Astrocyte of the spinal cord (primary cell): ENCODE measurements at regions not wholly inside any gene's neighbourhood (a gene's known extent, or its start where the extent isn't known, plus 50 kb on each side); places are given as distances from the start of the nearest gene placed in this dataset.
"Not testable (repeated sequence)": the region's sequence is repeated elsewhere in the genome, so short reads cannot be mapped to it uniquely, and the experiment has no call there.

Source experiments
- DNase-seq: peaks from one replicate; pipeline ENCODE4 v3.0.0; 2011; ENCODE audit warnings: low read depth, low spot score
- H3K4me3 ChIP-seq: 2 replicates; pipeline ENCODE4 v1.5.1; 2011; ENCODE audit warnings: low read depth, mild to moderate bottlenecking, low read length, moderate library complexity
- in situ Hi-C: cut with HindIII; loops from 2 replicates; pipeline ENCODE4 v1.10.0; 2017; ENCODE audit warnings: low sequenced_read_pairs
- TF ChIP-seq, protein P1 (sequence below): IDR thresholded peaks from 2 replicates; pipeline ENCODE4 v1.5.1; 2012; ENCODE audit warnings: low read depth, mild to moderate bottlenecking, low read length, inconsistent platforms

DNA sequence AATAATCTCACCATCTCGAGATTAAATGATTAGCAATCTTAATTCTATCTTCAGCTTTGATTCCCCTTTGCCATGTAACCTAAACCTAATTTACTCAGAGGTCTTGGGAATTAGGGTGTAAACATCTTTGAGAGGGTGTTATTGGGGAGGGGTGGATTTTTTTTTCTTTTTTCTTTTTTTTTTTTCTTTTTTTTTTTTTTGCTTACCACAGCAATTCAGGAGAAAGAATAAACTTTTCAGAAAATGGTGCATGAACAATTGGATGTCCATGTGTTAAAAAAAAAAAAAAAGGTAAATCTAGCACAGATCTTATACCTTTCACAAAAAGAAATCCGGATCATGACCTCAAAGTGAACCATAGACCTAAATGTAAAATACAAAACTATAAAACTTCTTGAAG lies 160.8 kb upstream of the FANCL start:
- DNase-seq, result no peak
- in situ Hi-C loops, result no loop called here
- TF ChIP-seq, protein P1, sequence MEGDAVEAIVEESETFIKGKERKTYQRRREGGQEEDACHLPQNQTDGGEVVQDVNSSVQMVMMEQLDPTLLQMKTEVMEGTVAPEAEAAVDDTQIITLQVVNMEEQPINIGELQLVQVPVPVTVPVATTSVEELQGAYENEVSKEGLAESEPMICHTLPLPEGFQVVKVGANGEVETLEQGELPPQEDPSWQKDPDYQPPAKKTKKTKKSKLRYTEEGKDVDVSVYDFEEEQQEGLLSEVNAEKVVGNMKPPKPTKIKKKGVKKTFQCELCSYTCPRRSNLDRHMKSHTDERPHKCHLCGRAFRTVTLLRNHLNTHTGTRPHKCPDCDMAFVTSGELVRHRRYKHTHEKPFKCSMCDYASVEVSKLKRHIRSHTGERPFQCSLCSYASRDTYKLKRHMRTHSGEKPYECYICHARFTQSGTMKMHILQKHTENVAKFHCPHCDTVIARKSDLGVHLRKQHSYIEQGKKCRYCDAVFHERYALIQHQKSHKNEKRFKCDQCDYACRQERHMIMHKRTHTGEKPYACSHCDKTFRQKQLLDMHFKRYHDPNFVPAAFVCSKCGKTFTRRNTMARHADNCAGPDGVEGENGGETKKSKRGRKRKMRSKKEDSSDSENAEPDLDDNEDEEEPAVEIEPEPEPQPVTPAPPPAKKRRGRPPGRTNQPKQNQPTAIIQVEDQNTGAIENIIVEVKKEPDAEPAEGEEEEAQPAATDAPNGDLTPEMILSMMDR, result no peak
- H3K4me3 ChIP-seq, result no peak overlapping the region

DNA sequence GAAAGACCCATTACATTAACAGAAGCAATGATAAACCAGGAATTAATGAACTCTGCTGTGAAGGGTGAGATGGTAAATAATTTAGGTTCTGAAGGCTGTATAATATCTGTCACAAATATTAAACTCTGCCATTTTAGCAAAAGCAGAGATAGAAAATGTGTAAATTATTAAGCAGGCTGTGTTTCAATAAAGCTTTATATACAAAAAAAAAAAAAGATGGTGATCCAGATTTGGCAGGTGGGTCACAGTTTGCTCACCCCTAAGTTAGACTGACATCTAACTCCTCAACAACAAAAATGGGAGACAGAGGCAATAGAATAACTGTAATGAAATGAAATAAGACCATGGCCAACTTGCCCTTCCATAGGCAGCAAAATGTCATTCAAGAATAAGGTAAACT lies 157.3 kb upstream of the FANCL start:
- DNase-seq, result no peak
- in situ Hi-C loops, result no loop called here
- TF ChIP-seq, protein P1, result no peak

DNA sequence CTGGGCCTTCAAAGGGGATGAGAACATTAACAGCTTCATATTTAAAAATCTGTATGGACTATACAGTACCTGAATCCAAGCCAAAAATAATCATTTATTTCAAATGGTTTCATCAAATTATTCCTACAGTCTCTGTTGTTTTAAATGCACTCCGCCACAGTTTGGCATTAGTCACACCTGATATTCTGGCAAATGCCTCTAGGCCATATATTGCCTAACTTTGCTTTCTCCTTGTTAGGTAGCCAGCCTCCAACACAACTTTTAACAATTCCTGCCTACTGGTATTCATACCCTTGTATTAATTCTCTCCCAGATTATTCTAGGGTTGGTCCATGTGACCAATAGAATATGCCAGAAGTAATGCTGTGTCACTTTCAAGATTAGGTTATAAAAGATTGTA lies 146.6 kb upstream of the FANCL start:
- no peak overlapping the region for H3K4me3 ChIP-seq
- TF ChIP-seq, protein P1, result no peak
- no peak for DNase-seq
- in situ Hi-C loops, result no loop called here

More for the DNA sequence above, 157.3 kb upstream of the FANCL start:
- no peak overlapping the region for H3K4me3 ChIP-seq

DNA sequence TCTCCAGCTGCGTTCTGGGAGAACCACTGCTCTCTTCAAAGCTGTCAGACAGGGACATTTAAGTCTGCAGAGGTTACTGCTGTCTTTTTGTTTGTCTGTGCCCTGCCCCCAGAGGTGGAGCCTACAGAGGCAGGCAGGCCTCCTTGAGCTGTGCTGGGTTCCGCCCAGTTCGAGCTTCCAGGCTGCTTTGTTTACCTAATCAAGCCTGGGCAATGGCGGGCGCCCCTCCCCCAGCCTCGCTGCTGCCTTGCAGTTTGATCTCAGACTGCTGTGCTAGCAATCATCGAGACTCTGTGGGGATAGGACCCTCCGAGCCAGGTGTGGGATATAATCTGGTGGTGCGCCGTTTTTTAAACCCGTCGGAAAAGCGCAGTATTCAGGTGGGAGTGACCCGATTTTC lies 145.8 kb upstream of the FANCL start:
- H3K4me3 ChIP-seq, in situ Hi-C loops: not testable (repeated sequence)

DNA sequence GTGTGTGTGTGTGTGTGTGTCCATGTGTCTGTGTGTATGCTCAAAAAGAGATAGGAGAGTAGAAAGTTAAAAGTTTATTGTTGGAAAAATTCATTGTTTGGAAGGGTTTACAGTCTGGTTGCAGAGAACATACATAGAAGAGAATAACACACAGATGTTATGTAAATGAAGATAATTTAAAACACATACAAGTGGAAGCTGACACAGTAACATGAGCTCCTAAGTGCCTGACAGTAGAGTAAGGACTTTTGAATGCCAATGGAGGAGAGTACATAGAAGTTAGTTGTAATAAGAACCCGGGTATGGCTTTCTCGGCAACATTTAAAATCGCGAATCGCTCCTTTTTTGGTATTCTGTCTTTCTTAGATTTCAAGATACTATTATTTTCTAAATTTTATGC lies 137.0 kb upstream of the FANCL start:
- DNase-seq, result no peak
- TF ChIP-seq, protein P1, result no peak
- no peak overlapping the region for H3K4me3 ChIP-seq
- in situ Hi-C loops, result no loop called here

More for the DNA sequence above, 145.8 kb upstream of the FANCL start:
- DNase-seq, result not testable (repeated sequence)

- in situ Hi-C loops, result no loop called here
- H3K4me3 ChIP-seq, result no peak overlapping the region
- DNase-seq, result no peak
- TF ChIP-seq, protein P1, result no peak
Observed at GRCh38 chr2:58377181-58377580, 136.1 kb upstream of the FANCL start.

DNA sequence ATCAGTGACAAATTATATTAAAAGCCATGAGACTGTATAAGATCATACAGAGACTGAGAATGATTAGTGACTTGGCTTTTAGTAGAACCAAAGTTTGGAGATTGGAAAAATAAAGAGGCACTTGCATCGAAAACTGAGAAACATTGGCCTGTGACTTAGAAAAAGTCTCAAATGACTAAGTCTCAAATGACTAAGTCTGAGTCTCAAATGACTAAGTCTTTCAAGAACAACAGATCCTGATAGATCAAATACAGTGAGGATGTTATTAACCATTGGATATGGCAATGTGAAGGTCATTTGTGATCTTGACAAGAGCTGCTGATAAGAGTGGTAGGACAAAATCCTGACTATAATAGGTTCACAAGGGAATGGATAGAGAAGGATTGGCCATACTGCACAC lies 135.5 kb upstream of the FANCL start:
- TF ChIP-seq, protein P1, result no peak
- H3K4me3 ChIP-seq, result no peak overlapping the region
- DNase-seq, result no peak
- in situ Hi-C loops, result no loop called here
